ENCODE measurements at regions not wholly inside any gene's neighbourhood (a gene's known extent, or its start where the extent isn't known, plus 50 kb on each side); places are given as distances from the start of the nearest gene placed in this dataset.

DNA sequence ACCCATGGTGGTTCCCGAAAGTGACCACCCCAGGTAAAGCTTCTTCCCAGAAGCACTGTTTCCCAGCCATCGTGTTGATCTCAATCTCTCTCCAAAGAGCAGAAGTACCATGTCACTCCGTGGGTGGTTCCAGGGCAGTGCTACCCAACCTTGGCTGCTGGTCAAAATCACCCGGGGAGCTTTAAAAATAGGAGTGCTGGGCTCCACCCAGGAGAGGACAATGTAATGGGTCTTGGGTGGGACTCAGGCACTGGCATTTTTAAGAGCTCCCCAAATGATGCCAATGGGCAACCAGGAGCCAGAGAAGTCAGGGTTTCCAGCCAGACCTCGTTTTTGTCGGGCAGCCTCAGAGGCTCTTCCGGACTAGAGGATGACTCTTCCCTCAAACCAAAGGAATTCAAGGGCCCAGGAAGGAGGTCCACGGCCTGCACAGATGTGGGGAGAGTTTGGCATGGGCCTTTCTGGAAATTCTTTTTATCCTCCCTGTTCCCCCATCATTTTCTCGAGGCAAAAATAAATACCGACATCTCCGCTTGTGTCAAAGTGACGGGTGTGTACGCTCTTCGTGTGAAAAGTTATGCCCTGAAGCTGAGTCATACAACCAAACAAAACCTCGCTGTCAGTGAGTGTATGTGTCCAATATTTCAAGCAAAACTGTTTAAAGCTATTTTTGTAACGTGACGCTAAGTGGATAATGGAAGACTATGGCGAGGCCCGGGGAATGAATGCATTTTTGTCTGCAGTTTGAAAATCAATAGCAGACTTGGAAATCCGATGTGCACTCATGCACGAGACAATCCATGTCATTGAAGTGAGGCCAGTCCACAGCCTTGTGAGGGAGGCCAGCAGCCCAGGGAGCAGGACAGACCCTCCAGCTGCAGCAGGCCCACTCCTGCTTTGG is 364.1 kb downstream of the FOXL1 start:
- ATAC-seq (no peak), FAIRE-seq (no peak), DNase-seq (ENCODE audit: low read depth, low spot score) (no peak)
- Histone ChIP-seq H3K27ac (ENCODE audit: control insufficient read depth, insufficient read depth) (no peak overlapping the region), H3K4me1 (ENCODE audit: control insufficient read depth, insufficient read depth, low read length) (no peaks in the 10 kb centered on the region), H3K27me3 (replicated peaks in 1 of 2; ENCODE audit: control insufficient read depth in 2 of 2, insufficient read depth in 2 of 2, low read length in 1 of 2) (no peaks in the 10 kb centered on the region), H3K9ac (ENCODE audit: control insufficient read depth, insufficient read depth, low read length) (no peak overlapping the region), H3K36me3 (ENCODE audit: control insufficient read depth in 2 of 2, insufficient read depth in 2 of 2, low read length in 1 of 2) (no peaks in the 10 kb centered on the region), H3K79me2 (ENCODE audit: control insufficient read depth, insufficient read depth, low read length) (no peaks in the 10 kb centered on the region), H3K4me3 (no peak overlapping the region), H4K20me1 (ENCODE audit: control insufficient read depth, insufficient read depth) (no peaks in the 10 kb centered on the region), H3K9me3 (replicated peaks; ENCODE audit: control insufficient read depth, insufficient read depth, low read length) (no peaks in the 10 kb centered on the region; the same call in 2 of the 3 replicates), H2AFZ (ENCODE audit: control insufficient read depth, low read depth, low read length) (no peak overlapping the region), H3K4me2 (ENCODE audit: control insufficient read depth, insufficient read depth) (no peak overlapping the region)
- TF ChIP-seq, protein P1, sequence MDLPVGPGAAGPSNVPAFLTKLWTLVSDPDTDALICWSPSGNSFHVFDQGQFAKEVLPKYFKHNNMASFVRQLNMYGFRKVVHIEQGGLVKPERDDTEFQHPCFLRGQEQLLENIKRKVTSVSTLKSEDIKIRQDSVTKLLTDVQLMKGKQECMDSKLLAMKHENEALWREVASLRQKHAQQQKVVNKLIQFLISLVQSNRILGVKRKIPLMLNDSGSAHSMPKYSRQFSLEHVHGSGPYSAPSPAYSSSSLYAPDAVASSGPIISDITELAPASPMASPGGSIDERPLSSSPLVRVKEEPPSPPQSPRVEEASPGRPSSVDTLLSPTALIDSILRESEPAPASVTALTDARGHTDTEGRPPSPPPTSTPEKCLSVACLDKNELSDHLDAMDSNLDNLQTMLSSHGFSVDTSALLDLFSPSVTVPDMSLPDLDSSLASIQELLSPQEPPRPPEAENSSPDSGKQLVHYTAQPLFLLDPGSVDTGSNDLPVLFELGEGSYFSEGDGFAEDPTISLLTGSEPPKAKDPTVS (IDR thresholded peaks at IDR 0.05; ENCODE audit: low read depth, low read length): no peak
- CTCF ChIA-PET: no interaction called here
- WGBS (ENCODE audit: insufficient coverage, insufficient replicate concordance, low lambda C conversion rate, missing lambda C conversion rate): 36% methylated on average over 21 of the region's 21 CpGs
- intact Hi-C loops (cut with micrococcal nuclease; ENCODE audit: unreplicated experiment): no loop called here
- RAD21 ChIA-PET (ENCODE audit: unreplicated experiment): no interaction called here
- no TSS peak for BruUV-seq (replicated peaks)
- POLR2A ChIA-PET: no interaction called here
- SMC1A ChIA-PET (ENCODE audit: uncharacterized antibody, unreplicated experiment): no interaction called here
- in situ Hi-C loops (cut with MboI): no loop called here

DNA sequence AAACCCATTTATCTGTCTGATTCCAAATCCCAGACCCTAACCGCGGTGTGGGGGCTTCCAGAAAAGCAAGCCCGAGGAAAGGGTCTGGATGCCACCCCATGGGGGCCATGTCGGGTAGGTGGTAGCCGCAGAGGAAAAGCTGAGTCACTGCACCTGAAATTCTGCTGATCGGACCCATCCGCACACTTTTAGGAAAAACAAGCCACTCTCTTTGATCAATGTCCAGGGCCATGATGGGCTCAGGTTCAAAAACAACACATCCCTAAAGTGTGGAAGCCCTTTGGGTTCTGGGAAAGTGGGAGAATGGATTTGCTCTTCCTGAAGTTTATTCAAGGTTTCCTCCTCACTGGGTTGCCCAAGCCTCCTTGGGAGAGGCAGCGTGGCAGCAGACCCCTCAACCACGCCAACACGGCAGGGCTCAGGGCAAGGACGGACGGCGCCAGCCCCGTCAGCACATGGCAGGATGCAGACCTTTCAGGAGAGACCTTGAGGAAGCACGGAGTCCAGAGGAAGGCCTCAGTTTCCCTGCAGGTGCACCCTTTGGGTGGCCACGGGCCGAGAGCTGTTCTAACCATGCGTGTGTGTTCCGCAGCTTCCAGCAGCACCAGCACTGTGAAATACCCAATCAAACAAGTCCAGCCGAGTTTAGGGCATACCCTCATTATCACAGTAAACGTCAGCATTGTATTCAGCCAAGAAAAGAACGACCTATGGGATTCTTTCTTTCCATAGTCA is 367.0 kb downstream of the FOXL1 start:
- no peak overlapping the region for H3K4me2 ChIP-seq (ENCODE audit: control insufficient read depth, insufficient read depth)
- in situ Hi-C loops (cut with MboI) (no loop called here), intact Hi-C loops (cut with micrococcal nuclease; ENCODE audit: unreplicated experiment) (no loop called here)
- H4K20me1 ChIP-seq (ENCODE audit: control insufficient read depth, insufficient read depth): no peaks in the 10 kb centered on the region
- FAIRE-seq (no peak), ATAC-seq (no peak), DNase-seq (ENCODE audit: low read depth, low spot score) (no peak)
- ChIA-PET RAD21 (ENCODE audit: unreplicated experiment) (no interaction called here), POLR2A (no interaction called here), CTCF (no interaction called here), SMC1A (ENCODE audit: uncharacterized antibody, unreplicated experiment) (no interaction called here)
- WGBS (ENCODE audit: insufficient coverage, insufficient replicate concordance, low lambda C conversion rate, missing lambda C conversion rate): 38% methylated on average over 22 of the region's 22 CpGs
- no TSS peak for BruUV-seq (replicated peaks)
- no peak overlapping the region for H2AFZ ChIP-seq (ENCODE audit: control insufficient read depth, low read depth, low read length)
- no peaks in the 10 kb centered on the region for H3K79me2 ChIP-seq (ENCODE audit: control insufficient read depth, insufficient read depth, low read length)
- no peak overlapping the region for H3K4me3 ChIP-seq
- no peaks in the 10 kb centered on the region for H3K36me3 ChIP-seq (ENCODE audit: control insufficient read depth in 2 of 2, insufficient read depth in 2 of 2, low read length in 1 of 2)
- H3K9ac ChIP-seq (ENCODE audit: control insufficient read depth, insufficient read depth, low read length): no peak overlapping the region
- no peaks in the 10 kb centered on the region for H3K4me1 ChIP-seq (ENCODE audit: control insufficient read depth, insufficient read depth, low read length)
- no peaks in the 10 kb centered on the region; the same call in 2 of the 3 replicates for H3K9me3 ChIP-seq (replicated peaks; ENCODE audit: control insufficient read depth, insufficient read depth, low read length)
- H3K27me3 ChIP-seq (replicated peaks in 1 of 2; ENCODE audit: control insufficient read depth in 2 of 2, insufficient read depth in 2 of 2, low read length in 1 of 2): no peaks in the 10 kb centered on the region
- no peak overlapping the region for H3K27ac ChIP-seq (ENCODE audit: control insufficient read depth, insufficient read depth)
- no peak for TF ChIP-seq E2F4 (IDR thresholded peaks at IDR 0.05; ENCODE audit: low read depth, low read length)
- TF ChIP-seq, protein P2, sequence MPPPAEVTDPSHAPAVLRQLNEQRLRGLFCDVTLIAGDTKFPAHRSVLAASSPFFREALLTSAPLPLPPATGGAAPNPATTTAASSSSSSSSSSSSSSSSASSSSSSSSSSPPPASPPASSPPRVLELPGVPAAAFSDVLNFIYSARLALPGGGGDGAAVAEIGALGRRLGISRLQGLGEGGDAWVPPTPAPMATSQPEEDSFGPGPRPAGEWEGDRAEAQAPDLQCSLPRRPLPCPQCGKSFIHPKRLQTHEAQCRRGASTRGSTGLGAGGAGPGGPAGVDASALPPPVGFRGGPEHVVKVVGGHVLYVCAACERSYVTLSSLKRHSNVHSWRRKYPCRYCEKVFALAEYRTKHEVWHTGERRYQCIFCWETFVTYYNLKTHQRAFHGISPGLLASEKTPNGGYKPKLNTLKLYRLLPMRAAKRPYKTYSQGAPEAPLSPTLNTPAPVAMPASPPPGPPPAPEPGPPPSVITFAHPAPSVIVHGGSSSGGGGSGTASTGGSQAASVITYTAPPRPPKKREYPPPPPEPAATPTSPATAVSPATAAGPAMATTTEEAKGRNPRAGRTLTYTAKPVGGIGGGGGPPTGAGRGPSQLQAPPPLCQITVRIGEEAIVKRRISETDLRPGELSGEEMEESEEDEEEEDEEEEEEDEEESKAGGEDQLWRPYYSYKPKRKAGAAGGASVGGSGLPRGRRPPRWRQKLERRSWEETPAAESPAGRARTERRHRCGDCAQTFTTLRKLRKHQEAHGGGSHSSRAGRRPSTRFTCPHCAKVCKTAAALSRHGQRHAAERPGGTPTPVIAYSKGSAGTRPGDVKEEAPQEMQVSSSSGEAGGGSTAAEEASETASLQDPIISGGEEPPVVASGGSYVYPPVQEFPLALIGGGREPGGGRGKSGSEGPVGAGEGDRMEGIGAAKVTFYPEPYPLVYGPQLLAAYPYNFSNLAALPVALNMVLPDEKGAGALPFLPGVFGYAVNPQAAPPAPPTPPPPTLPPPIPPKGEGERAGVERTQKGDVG (CRISPR knock-in tag; IDR thresholded peaks at IDR 0.05): no peak
- no peak for TF ChIP-seq IKZF2 (IDR thresholded peaks at IDR 0.05)
- no peak for TF ChIP-seq HCFC1 (IDR thresholded peaks at IDR 0.05; ENCODE audit: low read length)
